ENCODE measurements at regions not wholly inside any gene's neighbourhood (a gene's known extent, or its start where the extent isn't known, plus 50 kb on each side); places are given as distances from the start of the nearest gene placed in this dataset.
A peak's percentile ranks its signal among the peaks of the same experiment; 100 is the strongest.

- Histone ChIP-seq H3K4me1 (ENCODE audit: insufficient read depth, low read length) (peaks cover 19% of the 10 kb centered on the region), H3K36me3 (ENCODE audit: insufficient read depth, low read length) (no peaks in the 10 kb centered on the region), H3K9ac (ENCODE audit: low read length) (no peak overlapping the region), H3K27ac (ENCODE audit: low read depth, low read length) (no peak overlapping the region), H2AFZ (ENCODE audit: low read depth, low read length) (no peak overlapping the region), H3K4me3 (ENCODE audit: insufficient read depth, low read depth, low read length) (no peak overlapping the region), H4K20me1 (ENCODE audit: insufficient read depth, low read length) (no peaks in the 10 kb centered on the region), H3K9me3 (ENCODE audit: insufficient read depth, low read depth, low read length) (no peaks in the 10 kb centered on the region), H3K4me2 (ENCODE audit: low read length) (no peak overlapping the region), H3K27me3 (ENCODE audit: insufficient read depth, low read length) (no peaks in the 10 kb centered on the region), H3K79me2 (ENCODE audit: insufficient read depth, low read length) (no peaks in the 10 kb centered on the region)
- H3K4me3 Mint-ChIP-seq (ENCODE audit: unreplicated experiment): no peak overlapping the region
- peaks cover 11% of the 10 kb centered on the region for H3K27me3 Mint-ChIP-seq (ENCODE audit: low read depth, unreplicated experiment)
- H3K27ac Mint-ChIP-seq (ENCODE audit: unreplicated experiment): no peak overlapping the region
- FAIRE-seq (no peak), DNase-seq (ENCODE audit: low read depth) (no peak)
- peaks cover 15% of the 10 kb centered on the region for H3K4me1 Mint-ChIP-seq (ENCODE audit: low read depth, unreplicated experiment)
- H3K36me3 Mint-ChIP-seq (ENCODE audit: low read depth, unreplicated experiment): peaks cover 4% of the 10 kb centered on the region
- peaks cover 6% of the 10 kb centered on the region for H3K9me3 Mint-ChIP-seq (ENCODE audit: unreplicated experiment)
- TF ChIP-seq EZH2 (IDR thresholded peaks at IDR 0.05; ENCODE audit: insufficient read depth, low read length): no peak
- no peak for TF ChIP-seq CTCF (IDR thresholded peaks at IDR 0.05; ENCODE audit: insufficient read depth, low read depth, low read length)
Observed at GRCh38 chr1:234704106-234704887, 94.3 kb upstream of the IRF2BP2 start.

GRCh38 chr1:234702342-234703000, 92.5 kb upstream of the IRF2BP2 start:
- peaks cover 15% of the 10 kb centered on the region for H3K4me1 Mint-ChIP-seq (ENCODE audit: low read depth, unreplicated experiment)

More at GRCh38 chr1:234702342-234703000, 92.5 kb upstream of the IRF2BP2 start:
- Histone ChIP-seq H3K79me2 (ENCODE audit: insufficient read depth, low read length) (no peaks in the 10 kb centered on the region), H3K9ac (ENCODE audit: low read length) (no peak overlapping the region), H3K27me3 (ENCODE audit: insufficient read depth, low read length) (no peaks in the 10 kb centered on the region), H3K4me2 (ENCODE audit: low read length) (no peak overlapping the region), H3K27ac (ENCODE audit: low read depth, low read length) (no peak overlapping the region), H3K4me3 (ENCODE audit: insufficient read depth, low read depth, low read length) (no peak overlapping the region), H3K9me3 (ENCODE audit: insufficient read depth, low read depth, low read length) (no peaks in the 10 kb centered on the region), H3K4me1 (ENCODE audit: insufficient read depth, low read length) (peaks cover 15% of the 10 kb centered on the region), H4K20me1 (ENCODE audit: insufficient read depth, low read length) (no peaks in the 10 kb centered on the region), H2AFZ (ENCODE audit: low read depth, low read length) (no peak overlapping the region), H3K36me3 (ENCODE audit: insufficient read depth, low read length) (no peaks in the 10 kb centered on the region)
- Mint-ChIP-seq H3K4me3 (ENCODE audit: unreplicated experiment) (no peak overlapping the region), H3K27me3 (ENCODE audit: low read depth, unreplicated experiment) (peaks cover 15% of the 10 kb centered on the region), H3K27ac (ENCODE audit: unreplicated experiment) (peak overlapping the region; percentile 27), H3K36me3 (ENCODE audit: low read depth, unreplicated experiment) (peaks cover 4% of the 10 kb centered on the region), H3K9me3 (ENCODE audit: unreplicated experiment) (peaks cover 6% of the 10 kb centered on the region)
- FAIRE-seq (no peak), DNase-seq (ENCODE audit: low read depth) (no peak)
- no peak for TF ChIP-seq CTCF (IDR thresholded peaks at IDR 0.05; ENCODE audit: insufficient read depth, low read depth, low read length)
- no peak for TF ChIP-seq EZH2 (IDR thresholded peaks at IDR 0.05; ENCODE audit: insufficient read depth, low read length)

All from astrocyte (in vitro differentiated cells and primary cell).